H9 (cell line): ENCODE measurements at regions not wholly inside any gene's neighbourhood (a gene's known extent, or its start where the extent isn't known, plus 50 kb on each side); places are given as distances from the start of the nearest gene placed in this dataset.

Experiments used
- DNase-seq: peaks from one replicate; pipeline ENCODE4 v3.0.0-alpha.2; 2017
- H2AFZ ChIP-seq: one replicate; pipeline ENCODE4 v1.6.1; 2013; ENCODE audit warnings: mild to moderate bottlenecking, low read length, control low read depth, moderate library complexity
- H2AK5ac ChIP-seq: 2 replicates; pipeline ENCODE4 v1.6.1; 2013; ENCODE audit warnings: low read length, control low read depth, mixed read lengths; ENCODE audit not compliant: insufficient read length
- H2BK120ac ChIP-seq: one replicate; pipeline ENCODE4 v1.6.1; 2013; ENCODE audit warnings: low read depth, mild to moderate bottlenecking, low read length, control low read depth, inconsistent platforms; ENCODE audit not compliant: poor library complexity, severe bottlenecking
- H2BK12ac ChIP-seq: 2 replicates; pipeline ENCODE4 v1.6.1; 2013; ENCODE audit warnings: low read length, control low read depth, mixed read lengths, low read depth; ENCODE audit not compliant: insufficient read length
- H2BK15ac ChIP-seq: 2 replicates; pipeline ENCODE4 v1.6.1; 2013; ENCODE audit warnings: low read depth, low read length, control low read depth
- H2BK20ac ChIP-seq: one replicate; pipeline ENCODE4 v1.6.1; 2013; ENCODE audit warnings: low read depth, mild to moderate bottlenecking, low read length, control low read depth, inconsistent platforms; ENCODE audit not compliant: poor library complexity, severe bottlenecking
- H2BK5ac ChIP-seq: 2 replicates; pipeline ENCODE4 v1.6.1; 2013; ENCODE audit warnings: low read length, control low read depth, mixed read lengths; ENCODE audit not compliant: insufficient read length
- H3K14ac ChIP-seq: 2 replicates; pipeline ENCODE4 v1.6.1; 2013; ENCODE audit warnings: low read length, control low read depth; ENCODE audit not compliant: insufficient read depth
- H3K18ac ChIP-seq: 2 replicates; pipeline ENCODE4 v1.6.1; 2013; ENCODE audit warnings: low read depth, mild to moderate bottlenecking, mixed read lengths, low read length, control low read depth; ENCODE audit not compliant: insufficient read length
- H3K23ac ChIP-seq: 2 replicates; pipeline ENCODE4 v1.6.1; 2013; ENCODE audit warnings: low read length, control low read depth, mixed read lengths, low read depth; ENCODE audit not compliant: insufficient read length
- H3K23me2 ChIP-seq: 2 replicates; pipeline ENCODE4 v1.6.1; 2013; ENCODE audit warnings: low read depth, mild to moderate bottlenecking, mixed read lengths, low read length, control low read depth; ENCODE audit not compliant: insufficient read length, poor library complexity, severe bottlenecking
- H3K27ac ChIP-seq: 2 replicates; pipeline ENCODE4 v1.5.1; 2013; ENCODE audit warnings: low read length, control low read depth, mixed read lengths, low read depth; ENCODE audit not compliant: insufficient read length
- H3K27me3 ChIP-seq: 2 replicates; pipeline ENCODE4 v1.6.1; 2013; ENCODE audit warnings: low read length, control low read depth, inconsistent platforms; ENCODE audit not compliant: insufficient read depth
- H3K4ac ChIP-seq: 2 replicates; pipeline ENCODE4 v1.6.1; 2013; ENCODE audit warnings: low read depth, mild to moderate bottlenecking, control low read depth, inconsistent platforms, low read length, moderate library complexity
- H3K4me1 ChIP-seq: 2 replicates; pipeline ENCODE4 v1.6.1; 2013; ENCODE audit warnings: low read length, control low read depth, inconsistent platforms; ENCODE audit not compliant: insufficient read depth
- H3K4me2 ChIP-seq: 2 replicates; pipeline ENCODE4 v1.6.1; 2013; ENCODE audit warnings: low read length, control low read depth, mixed read lengths; ENCODE audit not compliant: insufficient read length, insufficient read depth
- H3K56ac ChIP-seq: 2 replicates; pipeline ENCODE4 v1.6.1; 2013; ENCODE audit warnings: low read depth, mild to moderate bottlenecking, mixed read lengths, low read length, control low read depth; ENCODE audit not compliant: insufficient read length
- H3K79me1 ChIP-seq: 2 replicates; pipeline ENCODE4 v1.6.1; 2013; ENCODE audit warnings: low read depth, mild to moderate bottlenecking, moderate library complexity, low read length, control low read depth, inconsistent platforms; ENCODE audit not compliant: insufficient read depth, poor library complexity, severe bottlenecking
- H3K79me2 ChIP-seq: 2 replicates; pipeline ENCODE4 v1.6.1; 2013; ENCODE audit warnings: low read length, control low read depth, inconsistent platforms; ENCODE audit not compliant: insufficient read depth
- H3K9ac ChIP-seq: 2 replicates; pipeline ENCODE4 v1.6.1; 2013; ENCODE audit warnings: low read length, control low read depth, mixed read lengths; ENCODE audit not compliant: insufficient read length; ENCODE audit errors: extremely low read depth
- H3K9me3 ChIP-seq: one replicate; pipeline ENCODE4 v1.6.1; 2013; ENCODE audit warnings: low read depth, low read length, inconsistent platforms; ENCODE audit not compliant: control insufficient read depth
- H3T11ph ChIP-seq: one replicate; pipeline ENCODE4 v1.6.1; 2013; ENCODE audit warnings: mild to moderate bottlenecking, low read length, control low read depth, inconsistent platforms
- H4K20me1 ChIP-seq: one replicate; pipeline ENCODE4 v1.6.1; 2013; ENCODE audit not compliant: control insufficient read depth, insufficient read length, insufficient read depth
- H4K5ac ChIP-seq: 2 replicates; pipeline ENCODE4 v1.6.1; 2013; ENCODE audit warnings: low read depth, mild to moderate bottlenecking, mixed read lengths, low read length, control low read depth; ENCODE audit not compliant: insufficient read length
- H4K8ac ChIP-seq: replicated peaks from 2 replicates; pipeline ENCODE4 v1.6.1; 2013; ENCODE audit warnings: low read length, control low read depth, mixed read lengths, low read depth; ENCODE audit not compliant: insufficient read length
- H4K91ac ChIP-seq: 2 replicates; pipeline ENCODE4 v1.6.1; 2013; ENCODE audit warnings: low read depth, mild to moderate bottlenecking, moderate library complexity, mixed read lengths, low read length, control low read depth; ENCODE audit not compliant: insufficient read length
- H3K27ac Mint-ChIP-seq, 3 experiments: 2 replicates in 2 of 3; 3 replicates in 1 of 3; pipeline ENCODE4 v1.8.0; 2020 to 2021; ENCODE audit warnings: mixed read lengths in 3 of 3, mild to moderate bottlenecking in 1 of 3, moderate library complexity in 1 of 3
- H3K27me3 Mint-ChIP-seq: 2 replicates; pipeline ENCODE4 v1.8.0; 2021; ENCODE audit warnings: low read depth, mild to moderate bottlenecking, moderate library complexity, mixed read lengths
- H3K36me3 Mint-ChIP-seq, 3 experiments: 2 replicates in 2 of 3; 3 replicates in 1 of 3; pipeline ENCODE4 v1.8.0; 2020 to 2021; ENCODE audit warnings: low read depth in 3 of 3, mixed read lengths in 3 of 3; ENCODE audit not compliant: insufficient read depth in 1 of 3
- H3K4me1 Mint-ChIP-seq, 2 experiments: 2 replicates each; pipeline ENCODE4 v1.8.0; 2020; ENCODE audit warnings: mixed read lengths in 2 of 2
- H3K4me3 Mint-ChIP-seq, 2 experiments: 2 replicates in 1 of 2; 3 replicates in 1 of 2; pipeline ENCODE4 v1.8.0; 2020 to 2021; ENCODE audit warnings: mild to moderate bottlenecking in 2 of 2, mixed read lengths in 2 of 2, moderate library complexity in 1 of 2
- H3K9me3 Mint-ChIP-seq, 2 experiments: 2 replicates in 1 of 2; 3 replicates in 1 of 2; pipeline ENCODE4 v1.8.0; 2020; ENCODE audit warnings: mild to moderate bottlenecking in 2 of 2, mixed read lengths in 2 of 2, moderate library complexity in 1 of 2
- CTCF ChIP-seq: fragments of 200-600 bp; sonication (generic); conservative IDR thresholded peaks from 3 replicates; pipeline ENCODE4 v1.8.0; 2021; ENCODE audit warnings: antibody characterized with exemption, mild to moderate bottlenecking
- WGBS: extraction: QIAGEN DNeasy Blood & Tissue Kit; methylation state at CpG from one replicate; pipeline ENCODE4 v1.1.7; 2013; ENCODE audit warnings: missing lambda C conversion rate, low lambda C conversion rate, mixed read lengths; ENCODE audit not compliant: insufficient read length; ENCODE audit errors: extremely low coverage; 5-methylcytosine and 5-hydroxymethylcytosine counted together

- Histone ChIP-seq H3K79me2 (no peaks in the 10 kb centered on the region), H3K18ac (no peak overlapping the region), H3K14ac (0 out of 2 replicates have a peak overlapping the region, but pooled peaks have one; percentile 32), H3K4me1 (0 out of 2 replicates have a peak, but pooled peaks cover 2% of the 10 kb centered on the region), H3K9ac (no peak overlapping the region), H2AFZ (no peak overlapping the region), H3K23me2 (no peaks in the 10 kb centered on the region), H2BK15ac (no peak overlapping the region), H2BK20ac (no peak overlapping the region), H2BK5ac (no peak overlapping the region), H3T11ph (no peak overlapping the region), H4K20me1 (no peaks in the 10 kb centered on the region), H3K56ac (no peak overlapping the region), H3K79me1 (no peaks in the 10 kb centered on the region), H3K9me3 (no peaks in the 10 kb centered on the region), H4K8ac (no peak overlapping the region), H3K4ac (no peak overlapping the region), H4K91ac (no peak overlapping the region), H2BK120ac (no peak overlapping the region), H4K5ac (no peak overlapping the region), H3K27me3 (no peaks in the 10 kb centered on the region), H3K4me2 (no peak overlapping the region), H2AK5ac (no peak overlapping the region), H2BK12ac (no peak overlapping the region), H3K27ac (no peak overlapping the region), H3K23ac (no peak overlapping the region)
- no peak overlapping the region for H3K4me3 Mint-ChIP-seq
- DNase-seq: no peak
- no peaks in the 10 kb centered on the region for H3K36me3 Mint-ChIP-seq
- no peaks in the 10 kb centered on the region; the same call in 1 of the 2 replicates for H3K27me3 Mint-ChIP-seq
- no peak for TF ChIP-seq CTCF
- no CpG with 5 or more reads among the region's 19 CpGs for WGBS
- H3K27ac Mint-ChIP-seq: peak overlapping the region; percentile 14 to 28 (median 18); a peak in 3 of 7 replicates
- H3K9me3 Mint-ChIP-seq: no peaks in the 10 kb centered on the region
- peaks cover 49 to 64% of the 10 kb centered on the region in 2 experiments for H3K4me1 Mint-ChIP-seq
These were observed 67.5 kb upstream of the LCTL start for GRCh38 chr15:66633041-66633937.
